Smooth muscle cell (in vitro differentiated cells): ENCODE measurements at regions not wholly inside any gene's neighbourhood (a gene's known extent, or its start where the extent isn't known, plus 50 kb on each side); places are given as distances from the start of the nearest gene placed in this dataset.
"Not testable (repeated sequence)": the region's sequence is repeated elsewhere in the genome, so short reads cannot be mapped to it uniquely, and the experiment has no call there.

Experiments
- DNase-seq: peaks from one replicate; lab custom pipeline; 2025; ENCODE audit not compliant: unreplicated experiment; lab: John Stamatoyannopoulos, UW
- H2AFZ ChIP-seq: fragments of 200-600 bp; sonication (generic); 2 replicates; pipeline ENCODE4 v1.6.0; 2016; ENCODE audit warnings: antibody characterized with exemption, low read depth, mild to moderate bottlenecking
- H3F3A ChIP-seq: fragments of 200-600 bp; sonication (generic); 2 replicates; pipeline ENCODE4 v1.6.0; 2017; ENCODE audit warnings: antibody characterized with exemption, low read depth
- H3K27ac ChIP-seq: fragments of 200-600 bp; sonication (generic); 2 replicates; pipeline ENCODE4 v1.5.1; 2016; ENCODE audit warnings: low read depth, mild to moderate bottlenecking
- H3K27me3 ChIP-seq: fragments of 200-600 bp; sonication (generic); 2 replicates; pipeline ENCODE4 v1.6.1; 2016; ENCODE audit warnings: low read depth, mild to moderate bottlenecking
- H3K36me3 ChIP-seq: fragments of 200-600 bp; sonication (generic); 2 replicates; pipeline ENCODE4 v1.5.1; 2016; ENCODE audit warnings: low read depth
- H3K4me1 ChIP-seq: fragments of 200-600 bp; sonication (generic); 2 replicates; pipeline ENCODE4 v1.5.1; 2016; ENCODE audit warnings: low read depth
- H3K4me2 ChIP-seq: fragments of 200-600 bp; sonication (generic); 2 replicates; pipeline ENCODE4 v1.6.0; 2016; ENCODE audit warnings: mild to moderate bottlenecking
- H3K4me3 ChIP-seq: fragments of 200-600 bp; sonication (generic); 2 replicates; pipeline ENCODE4 v1.5.1; 2016; ENCODE audit warnings: mild to moderate bottlenecking
- H3K79me2 ChIP-seq: fragments of 200-600 bp; sonication (generic); 2 replicates; pipeline ENCODE4 v1.6.0; 2016; ENCODE audit warnings: low read depth, mild to moderate bottlenecking
- H3K9ac ChIP-seq: fragments of 200-600 bp; sonication (generic); 2 replicates; pipeline ENCODE4 v1.6.0; 2016; ENCODE audit warnings: low read depth
- H3K9me3 ChIP-seq: fragments of 200-600 bp; sonication (generic); replicated peaks from 2 replicates; pipeline ENCODE4 v1.5.1; 2016; ENCODE audit warnings: low read depth
- H4K20me1 ChIP-seq: fragments of 200-600 bp; sonication (generic); 2 replicates; pipeline ENCODE4 v1.6.0; 2016; ENCODE audit warnings: low read depth
- WGBS: methylation state at CpG from one replicate; pipeline ENCODE4 v1.1.7; 2016; ENCODE audit warnings: low lambda C conversion rate; 5-methylcytosine and 5-hydroxymethylcytosine counted together
- TF ChIP-seq, protein P1 (sequence below): fragments of 200-600 bp; sonication (generic); IDR thresholded peaks from 2 replicates; pipeline ENCODE4 v1.5.1; 2017; ENCODE audit warnings: borderline replicate concordance, mild to moderate bottlenecking, antibody characterized with exemption; ENCODE audit not compliant: insufficient read depth, poor library complexity, severe bottlenecking

DNA sequence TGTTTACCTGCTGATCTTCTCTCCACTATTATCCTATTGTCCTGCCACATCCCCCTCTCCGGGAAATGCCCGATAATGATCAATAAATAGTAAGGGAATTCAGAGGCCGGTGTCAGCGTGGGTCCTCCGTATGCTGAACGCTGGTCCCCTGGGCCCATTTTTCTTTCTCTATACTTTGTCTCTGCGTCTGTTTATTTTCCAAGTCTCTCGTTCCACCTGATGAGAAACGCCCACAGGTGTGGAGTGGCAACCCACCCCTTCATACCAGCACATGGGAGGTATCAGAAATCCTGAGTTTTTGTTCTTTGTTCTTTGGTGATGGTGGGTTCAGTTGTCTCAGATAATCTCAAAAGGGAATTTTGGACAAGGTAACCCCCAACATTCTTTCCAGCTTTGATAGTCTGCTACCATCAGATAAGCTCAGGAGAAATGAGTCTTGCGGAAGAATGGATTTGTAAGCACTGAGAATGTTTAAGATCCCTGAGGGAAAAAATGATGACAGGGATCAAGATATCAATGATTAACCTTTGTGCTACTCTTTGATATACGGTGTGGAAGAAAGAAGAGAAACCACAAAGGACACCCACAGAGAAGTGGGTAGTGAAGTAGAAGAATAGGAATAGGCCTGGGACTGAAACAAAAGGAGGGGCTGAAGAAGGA lies 117.9 kb downstream of the CEP44 start:
- H3K36me3 ChIP-seq: no peaks in the 10 kb centered on the region
- DNase-seq: no peak
- H3K4me1 ChIP-seq: peaks cover 22% of the 10 kb centered on the region
- peak overlapping the region; percentile 53 for H3K27ac ChIP-seq
- peak overlapping the region; percentile 13 for H3K4me2 ChIP-seq
- H3K9me3 ChIP-seq: no peaks in the 10 kb centered on the region
- no peaks in the 10 kb centered on the region for H4K20me1 ChIP-seq
- H3K4me3 ChIP-seq: no peak overlapping the region
- H3F3A ChIP-seq: no peaks in the 10 kb centered on the region
- TF ChIP-seq, protein P1, sequence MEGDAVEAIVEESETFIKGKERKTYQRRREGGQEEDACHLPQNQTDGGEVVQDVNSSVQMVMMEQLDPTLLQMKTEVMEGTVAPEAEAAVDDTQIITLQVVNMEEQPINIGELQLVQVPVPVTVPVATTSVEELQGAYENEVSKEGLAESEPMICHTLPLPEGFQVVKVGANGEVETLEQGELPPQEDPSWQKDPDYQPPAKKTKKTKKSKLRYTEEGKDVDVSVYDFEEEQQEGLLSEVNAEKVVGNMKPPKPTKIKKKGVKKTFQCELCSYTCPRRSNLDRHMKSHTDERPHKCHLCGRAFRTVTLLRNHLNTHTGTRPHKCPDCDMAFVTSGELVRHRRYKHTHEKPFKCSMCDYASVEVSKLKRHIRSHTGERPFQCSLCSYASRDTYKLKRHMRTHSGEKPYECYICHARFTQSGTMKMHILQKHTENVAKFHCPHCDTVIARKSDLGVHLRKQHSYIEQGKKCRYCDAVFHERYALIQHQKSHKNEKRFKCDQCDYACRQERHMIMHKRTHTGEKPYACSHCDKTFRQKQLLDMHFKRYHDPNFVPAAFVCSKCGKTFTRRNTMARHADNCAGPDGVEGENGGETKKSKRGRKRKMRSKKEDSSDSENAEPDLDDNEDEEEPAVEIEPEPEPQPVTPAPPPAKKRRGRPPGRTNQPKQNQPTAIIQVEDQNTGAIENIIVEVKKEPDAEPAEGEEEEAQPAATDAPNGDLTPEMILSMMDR: no peak
- WGBS: 33% methylated on average over 11 of the region's 11 CpGs
- no peaks in the 10 kb centered on the region for H3K79me2 ChIP-seq
- H3K9ac ChIP-seq: no peak overlapping the region
- H3K27me3 ChIP-seq: no peaks in the 10 kb centered on the region
- no peak overlapping the region for H2AFZ ChIP-seq

DNA sequence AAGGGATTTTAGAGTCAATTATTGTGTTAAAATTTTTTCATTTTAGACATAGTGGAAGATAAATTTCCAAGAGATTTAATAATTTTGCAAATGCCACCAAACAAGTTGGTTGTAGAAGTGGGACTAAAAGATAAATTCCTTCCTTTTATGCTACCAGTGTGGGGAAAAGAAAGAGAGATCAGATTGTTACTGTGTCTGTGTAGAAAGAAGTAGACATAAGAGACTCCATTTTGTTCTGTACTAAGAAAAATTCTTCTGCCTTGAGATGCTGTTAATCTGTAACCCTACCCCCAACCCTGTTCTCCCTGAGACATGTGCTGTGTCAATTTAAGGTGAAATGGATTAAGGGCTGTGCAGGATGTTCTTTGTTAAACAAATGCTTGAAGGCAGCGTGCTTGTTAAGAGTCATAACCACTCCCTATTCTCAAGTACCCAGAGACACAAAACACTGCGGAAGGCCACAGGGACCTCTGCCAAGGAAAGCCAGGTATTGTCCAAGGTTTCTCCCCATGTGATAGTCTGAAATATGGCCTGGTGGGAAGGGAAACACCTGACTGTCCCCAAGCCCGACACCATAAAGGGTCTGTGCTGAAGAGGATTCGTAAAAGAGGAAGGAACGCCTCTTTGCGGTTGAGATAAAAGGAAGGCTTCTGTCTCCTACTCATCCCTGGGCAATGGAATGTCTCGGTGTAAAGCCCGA lies 117.0 kb downstream of the CEP44 start:
- DNase-seq, H3K4me3 ChIP-seq, H4K20me1 ChIP-seq, H3K79me2 ChIP-seq, H3K9me3 ChIP-seq, H3K9ac ChIP-seq, H3K36me3 ChIP-seq, H3K27me3 ChIP-seq, H2AFZ ChIP-seq, H3F3A ChIP-seq: not testable (repeated sequence)
- H3K27ac ChIP-seq: peak overlapping the region; percentile 62
- 25% methylated on average over 8 of the region's 8 CpGs for WGBS
- peaks cover 22% of the 10 kb centered on the region for H3K4me1 ChIP-seq
- peak overlapping the region; percentile 67 for H3K4me2 ChIP-seq

GRCh38 chr4:174398728-174399127 lies 115.0 kb downstream of the CEP44 start:
- Histone ChIP-seq H3K79me2 (no peaks in the 10 kb centered on the region), H3F3A (no peaks in the 10 kb centered on the region), H3K27me3 (no peaks in the 10 kb centered on the region), H3K36me3 (no peaks in the 10 kb centered on the region), H3K27ac (no peak overlapping the region), H4K20me1 (no peaks in the 10 kb centered on the region), H3K9me3 (no peaks in the 10 kb centered on the region), H2AFZ (no peak overlapping the region), H3K4me1 (peaks cover 24% of the 10 kb centered on the region), H3K9ac (no peak overlapping the region), H3K4me2 (no peak overlapping the region), H3K4me3 (no peak overlapping the region)
- 60% methylated on average over 2 of the region's 2 CpGs for WGBS
- DNase-seq: no peak
- TF ChIP-seq, protein P1: no peak

GRCh38 chr4:174397366-174398155 lies 113.8 kb downstream of the CEP44 start:
- WGBS: 95% methylated on average over 3 of the region's 3 CpGs
- Histone ChIP-seq H4K20me1 (no peaks in the 10 kb centered on the region), H3K79me2 (no peaks in the 10 kb centered on the region), H3K27me3 (no peaks in the 10 kb centered on the region), H3K36me3 (no peaks in the 10 kb centered on the region), H3K9me3 (no peaks in the 10 kb centered on the region), H3K4me2 (no peak overlapping the region), H3K4me1 (peaks cover 17% of the 10 kb centered on the region), H3F3A (no peaks in the 10 kb centered on the region), H3K27ac (no peak overlapping the region), H3K4me3 (no peak overlapping the region), H2AFZ (no peak overlapping the region), H3K9ac (no peak overlapping the region)
- no peak for DNase-seq
- TF ChIP-seq, protein P1: no peak
